GM21447 (cell line): ENCODE measurements at regions not wholly inside any gene's neighbourhood (a gene's known extent, or its start where the extent isn't known, plus 50 kb on each side); places are given as distances from the start of the nearest gene placed in this dataset.

Experiments
- ATAC-seq: cut with Tn5 transposase; IDR thresholded peaks from one replicate; pipeline ENCODE4 v1.9.1; 2021; ENCODE audit not compliant: unreplicated experiment

DNA sequence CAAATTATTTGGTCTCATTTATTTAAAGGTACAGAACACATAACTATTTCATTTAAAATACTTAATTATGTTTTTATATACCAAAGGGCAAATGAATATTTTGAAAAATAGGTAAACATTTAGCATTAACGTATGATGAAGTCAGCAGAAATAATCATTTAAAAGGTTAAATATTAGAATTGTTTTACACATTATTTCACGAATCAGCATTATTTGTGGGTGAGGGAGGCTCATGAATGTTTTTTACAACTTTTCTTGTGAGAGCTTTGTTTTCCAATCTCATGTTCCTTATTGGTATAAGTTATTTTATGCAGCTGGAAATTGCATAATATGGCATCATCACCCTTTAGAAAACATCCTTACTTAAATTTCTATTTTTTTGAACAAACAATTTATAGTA, 73.9 kb upstream of the FSTL5 start:
- no peak for ATAC-seq

DNA sequence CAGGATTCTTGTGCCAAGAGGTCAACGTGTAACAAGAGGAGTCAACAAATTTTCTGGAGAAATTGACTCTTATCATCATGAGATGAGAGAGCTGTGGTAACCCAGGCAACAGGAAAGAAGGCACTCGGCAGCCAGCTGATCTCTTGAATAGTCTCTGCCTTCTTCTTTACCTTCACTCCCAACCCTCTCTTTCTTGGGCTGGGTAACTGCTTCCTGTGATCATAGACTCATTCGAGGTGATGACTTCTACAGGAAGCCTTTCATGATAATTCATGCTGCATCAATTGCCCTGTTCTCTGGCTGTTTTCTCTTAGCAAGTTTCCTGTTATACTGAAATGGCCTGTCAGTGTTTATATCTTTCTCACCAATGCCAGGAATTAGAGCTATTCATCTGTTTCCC, 70.8 kb upstream of the FSTL5 start:
- no peak for ATAC-seq

DNA sequence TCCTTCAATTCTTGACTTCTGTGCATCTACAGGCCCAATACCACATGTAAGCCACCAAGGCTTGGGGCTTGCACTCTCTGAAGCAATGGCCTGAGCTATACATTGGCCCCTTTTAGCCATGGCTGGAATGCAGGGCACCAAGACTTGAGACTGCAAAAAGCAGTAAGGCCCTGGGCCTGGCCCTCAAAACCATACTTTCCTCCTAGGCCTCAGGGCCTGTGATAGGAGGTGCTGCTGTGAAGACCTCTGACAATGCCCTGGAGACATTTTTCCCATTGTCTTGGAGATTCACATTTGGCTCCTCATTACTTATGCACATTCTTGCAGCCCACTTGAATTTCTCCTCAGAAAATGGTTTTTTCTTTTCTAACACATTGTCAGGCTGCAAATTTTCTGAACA, 68.5 kb upstream of the FSTL5 start:
- no peak for ATAC-seq

DNA sequence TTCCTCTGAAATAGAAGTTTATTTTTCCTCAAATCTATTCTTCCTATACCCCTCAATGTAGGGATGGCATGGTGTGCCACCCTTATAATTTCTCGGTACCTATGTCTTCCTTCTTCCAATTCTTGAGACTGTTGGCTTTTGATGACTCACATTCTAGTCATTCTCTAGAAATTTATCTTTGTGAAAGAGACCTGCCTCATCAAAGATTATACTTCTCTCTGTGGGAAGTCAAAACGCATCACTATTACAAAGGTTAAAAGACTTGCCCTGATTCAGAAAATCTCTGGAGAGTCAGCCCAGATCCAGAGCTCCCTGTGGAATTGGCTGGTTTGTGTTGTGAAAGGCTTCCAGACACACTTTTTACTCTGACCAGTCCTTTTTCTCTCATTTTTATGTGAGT, 65.9 kb upstream of the FSTL5 start:
- ATAC-seq, result no peak

DNA sequence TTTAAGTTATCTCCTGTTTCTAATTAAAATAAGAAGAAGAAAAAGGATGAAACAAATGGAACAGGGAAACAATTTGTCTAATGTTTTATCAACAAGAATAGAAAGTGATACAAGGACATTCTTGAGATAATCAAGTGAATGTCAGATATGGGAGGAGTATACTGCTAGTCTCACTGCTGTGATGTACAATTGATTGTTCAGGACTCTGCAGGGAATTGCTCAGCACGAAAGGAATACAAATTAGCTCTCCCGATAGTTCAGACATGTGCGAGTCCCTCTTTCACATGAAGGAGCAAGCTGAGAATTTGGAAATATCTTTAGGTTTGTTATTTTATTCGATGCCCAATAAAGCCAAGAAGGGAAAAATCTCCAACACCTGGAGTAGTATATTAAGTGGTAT, 57.3 kb upstream of the FSTL5 start:
- no peak for ATAC-seq
